ENCODE measurements at regions not wholly inside any gene's neighbourhood (a gene's known extent, or its start where the extent isn't known, plus 50 kb on each side); places are given as distances from the start of the nearest gene placed in this dataset.

DNA sequence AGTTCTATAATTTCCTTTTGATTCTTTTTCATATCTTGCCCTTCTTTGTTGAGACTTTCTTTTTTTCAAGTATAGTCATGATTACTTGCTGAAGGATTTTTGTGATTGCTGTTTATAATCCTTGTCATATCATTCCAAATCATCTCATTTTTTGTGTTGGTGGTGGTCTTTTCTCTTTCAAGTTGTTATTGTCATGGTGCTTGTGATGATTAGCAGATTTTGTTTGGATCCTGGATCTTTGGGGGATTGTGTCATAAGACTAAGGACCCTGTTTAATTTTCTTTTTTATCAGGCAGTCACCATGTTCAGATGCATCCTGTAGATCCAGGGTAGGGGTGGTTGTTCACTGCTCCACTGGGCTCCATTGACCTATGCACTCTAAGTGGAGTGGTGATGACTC is 254.4 kb upstream of the FOXF1 start:
- TF ChIP-seq NFRKB (IDR thresholded peaks at IDR 0.05) (no peak), SP1 (IDR thresholded peaks at IDR 0.05) (no peak), FOXK2 (IDR thresholded peaks at IDR 0.05) (no peak), L3MBTL2 (conservative IDR thresholded peaks at IDR 0.05) (no peak), ELF4 (IDR thresholded peaks at IDR 0.05) (no peak), ZNF384 (IDR thresholded peaks at IDR 0.05) (no peak), FOXM1 (IDR thresholded peaks at IDR 0.05; ENCODE audit: borderline replicate concordance) (no peak), SUZ12 (IDR thresholded peaks at IDR 0.05) (no peak), BHLHE40 (IDR thresholded peaks at IDR 0.05; ENCODE audit: borderline replicate concordance) (no peak)
